ENCODE measurements at regions not wholly inside any gene's neighbourhood (a gene's known extent, or its start where the extent isn't known, plus 50 kb on each side); places are given as distances from the start of the nearest gene placed in this dataset.

- TF ChIP-seq CTCF (conservative IDR thresholded peaks at IDR 0.05) (no peak), ZFX (IDR thresholded peaks at IDR 0.05) (no peak)
Measured at GRCh38 chr18:51686590-51686989, 489.1 kb upstream of the MEX3C start.

Data from C4-2B (cell line).